HUDEP-2 (cell line): ENCODE measurements at regions not wholly inside any gene's neighbourhood (a gene's known extent, or its start where the extent isn't known, plus 50 kb on each side); places are given as distances from the start of the nearest gene placed in this dataset.
A peak's percentile ranks its signal among the peaks of the same experiment; 100 is the strongest.
"Not testable (repeated sequence)": the region's sequence is repeated elsewhere in the genome, so short reads cannot be mapped to it uniquely, and the experiment has no call there.

ENCODE experiments used
- DNase-seq, 76 experiments: peaks; one replicate each; lab custom pipeline; 2025; ENCODE audit not compliant: unreplicated experiment in 76 of 76; lab: John Stamatoyannopoulos, UW

DNA sequence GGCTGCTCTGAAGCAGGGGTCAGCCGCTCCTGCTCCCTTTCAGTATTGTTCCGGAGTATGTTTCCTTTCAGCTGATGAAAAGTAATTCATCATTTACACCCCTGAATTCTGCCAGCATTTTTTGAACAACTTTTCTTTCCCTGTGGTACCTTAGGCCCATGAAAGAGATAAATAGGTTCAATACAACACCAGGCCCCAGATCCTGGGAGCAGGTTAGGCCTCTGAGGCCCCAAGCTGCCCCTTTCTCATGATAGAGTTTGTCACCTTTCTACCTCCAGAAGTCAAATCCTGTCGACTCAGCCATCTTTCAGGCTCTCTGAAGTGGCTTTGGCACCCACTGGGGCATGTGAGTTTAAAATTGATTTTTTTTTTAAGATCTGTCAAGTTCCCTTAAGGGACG lies 1415.1 kb upstream of the ZEB2 start:
- no peak for DNase-seq

- no peak for DNase-seq
Measured at GRCh38 chr2:145931781-145932395, 1412.0 kb upstream of the ZEB2 start.

DNA sequence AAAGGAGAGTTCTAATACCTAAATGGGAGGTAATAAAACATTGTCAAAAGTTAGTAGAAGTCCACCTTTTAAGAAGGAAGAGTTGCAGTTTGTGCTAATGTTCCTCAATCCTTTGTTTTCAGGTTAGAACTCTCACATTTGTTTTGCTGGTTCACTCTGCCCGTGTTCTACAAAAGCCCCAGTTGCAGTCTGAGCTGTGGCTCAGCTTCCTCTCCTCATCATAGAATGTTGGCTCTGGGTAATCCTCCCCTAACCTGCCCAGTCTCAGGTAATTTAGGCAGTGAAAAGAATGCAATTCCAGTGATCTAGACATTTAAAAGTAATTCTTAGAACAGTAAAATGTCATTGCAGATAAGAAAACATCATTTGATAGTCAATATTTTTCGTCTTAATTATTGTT lies 1410.4 kb upstream of the ZEB2 start:
- DNase-seq: no peak

- DNase-seq: peak in 10 of 76 experiments; percentile 2 to 47 (median 18)
Measured at GRCh38 chr2:145927131-145927950, 1407.4 kb upstream of the ZEB2 start.

- no peak for DNase-seq
Measured at GRCh38 chr2:145925591-145925990, 1405.7 kb upstream of the ZEB2 start.

DNA sequence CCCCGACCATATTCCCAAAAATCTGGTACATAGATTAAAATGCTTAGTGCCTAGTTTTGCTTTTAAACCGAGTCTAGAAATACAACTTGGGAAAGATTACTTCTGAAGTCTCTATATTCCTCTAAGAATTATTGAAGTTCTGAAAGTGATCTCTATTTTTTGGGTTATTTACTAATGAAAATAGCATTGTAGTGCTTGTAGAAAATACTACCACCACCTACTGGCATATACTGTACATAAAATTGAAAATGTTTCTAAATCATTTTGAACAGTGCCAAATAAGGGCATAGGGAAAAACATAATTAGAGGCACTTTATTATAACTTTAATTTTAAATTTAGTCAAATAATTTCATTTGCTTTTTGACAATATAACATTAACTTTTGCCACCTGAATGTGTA lies 1399.6 kb upstream of the ZEB2 start:
- DNase-seq: no peak

- DNase-seq: no peak
Measured at GRCh38 chr2:145918951-145919350, 1399.0 kb upstream of the ZEB2 start.

- DNase-seq: no peak
Measured at GRCh38 chr2:145916799-145917198, 1396.9 kb upstream of the ZEB2 start.

DNA sequence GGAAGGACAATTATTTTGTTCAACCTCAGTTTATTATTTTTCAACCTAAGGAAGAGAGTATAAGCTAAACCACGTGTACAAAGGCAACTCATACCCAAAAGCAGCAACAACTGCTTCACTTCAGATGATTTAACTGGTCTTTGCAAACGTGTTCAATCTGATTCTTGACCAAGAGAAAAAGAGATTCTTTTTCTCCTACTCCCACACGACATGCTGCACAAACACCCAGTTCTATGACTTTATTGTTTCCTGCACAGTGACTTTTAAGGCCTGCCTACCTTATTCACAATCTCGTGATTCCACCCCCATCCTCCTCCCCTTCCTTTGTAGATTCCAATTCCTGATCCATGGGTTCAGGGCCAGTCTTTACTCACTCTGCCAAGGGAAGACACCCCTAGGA lies 1394.8 kb upstream of the ZEB2 start:
- DNase-seq: no peak

DNA sequence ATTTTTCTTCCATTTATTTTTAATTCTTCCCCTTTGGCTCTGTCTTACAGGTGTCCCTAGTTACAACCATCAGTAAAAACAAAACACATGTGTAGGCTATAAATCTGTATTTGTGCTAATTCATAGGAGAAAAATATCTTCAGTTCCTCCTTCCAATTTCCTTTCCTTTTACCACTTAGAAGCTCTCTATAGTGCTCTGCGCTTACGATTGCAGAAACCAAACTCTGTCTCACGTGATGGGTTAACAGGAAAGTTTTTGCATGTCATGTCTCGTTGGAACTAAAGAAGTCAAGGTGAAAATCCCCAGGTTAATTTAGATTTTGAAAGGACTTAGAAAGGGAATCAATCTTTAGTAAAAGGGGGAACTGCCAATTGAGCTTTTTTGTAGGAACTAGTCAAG lies 1390.5 kb upstream of the ZEB2 start:
- DNase-seq: no peak

GRCh38 chr2:145909766-145910165 lies 1389.8 kb upstream of the ZEB2 start:
- DNase-seq: no peak

DNA sequence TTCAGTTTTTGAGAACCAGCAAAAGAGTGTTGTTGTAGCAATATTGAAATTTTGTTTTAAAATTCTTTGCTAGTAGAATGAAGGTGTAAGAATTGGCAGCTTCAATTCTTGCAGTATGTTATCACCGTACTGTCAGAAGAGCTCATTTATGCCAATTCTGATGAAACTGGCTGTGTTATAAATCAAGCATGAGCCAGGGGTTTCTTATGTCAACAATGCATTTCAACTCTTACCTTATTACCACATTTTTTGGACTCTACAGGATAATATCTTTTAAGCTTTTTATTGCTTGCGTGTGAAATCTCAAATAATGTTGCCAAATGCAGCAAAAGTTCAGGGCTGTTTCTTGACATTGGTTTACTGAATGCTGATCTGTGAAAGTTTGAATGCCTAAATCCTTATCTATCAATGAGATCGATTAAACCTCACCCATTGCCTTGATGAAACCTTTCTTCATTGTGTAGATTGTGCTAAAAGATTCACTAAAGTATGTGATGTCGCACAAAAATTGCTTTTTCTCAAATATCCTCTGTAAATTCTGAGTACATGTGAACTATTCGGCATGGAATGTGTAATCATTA lies 1389.3 kb upstream of the ZEB2 start:
- DNase-seq: no peak

DNA sequence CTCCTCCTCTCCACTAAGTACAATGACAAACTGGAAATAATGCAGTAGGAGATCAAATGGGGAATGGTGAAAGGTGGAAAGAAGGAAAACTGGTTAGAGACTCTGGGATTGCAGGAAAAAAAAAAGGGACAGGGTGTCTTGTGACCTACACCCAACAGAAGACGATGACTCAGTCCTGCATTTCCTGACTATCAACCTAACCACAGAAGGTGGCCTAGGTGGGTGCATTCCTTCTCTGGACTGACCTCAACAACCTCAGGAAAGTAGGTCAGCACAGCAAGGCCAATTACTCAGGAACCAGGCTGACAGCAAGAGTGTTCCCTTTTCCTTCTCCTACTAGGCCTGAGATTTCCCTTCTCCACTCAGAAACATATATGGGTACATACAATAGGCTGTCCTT lies 1386.4 kb upstream of the ZEB2 start:
- no peak for DNase-seq

DNA sequence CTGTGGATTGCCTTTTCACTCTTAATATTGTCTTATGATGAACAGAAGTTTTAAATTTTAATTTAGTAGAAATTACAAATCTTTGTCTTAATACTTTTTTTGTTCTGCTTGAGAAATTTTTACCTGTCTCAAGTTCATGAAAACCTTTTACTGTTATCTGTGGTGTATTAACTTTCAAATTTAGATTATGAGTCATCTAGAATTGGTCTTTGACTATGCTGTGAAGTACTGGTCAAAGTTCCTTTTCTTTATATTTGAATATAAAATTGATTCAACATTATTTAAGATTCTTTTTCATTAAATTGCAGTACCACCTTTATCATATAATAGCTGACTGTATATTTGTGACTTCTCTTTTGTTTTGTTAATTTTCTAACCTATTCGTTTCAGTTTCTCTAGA lies 1385.5 kb upstream of the ZEB2 start:
- DNase-seq: no peak

DNA sequence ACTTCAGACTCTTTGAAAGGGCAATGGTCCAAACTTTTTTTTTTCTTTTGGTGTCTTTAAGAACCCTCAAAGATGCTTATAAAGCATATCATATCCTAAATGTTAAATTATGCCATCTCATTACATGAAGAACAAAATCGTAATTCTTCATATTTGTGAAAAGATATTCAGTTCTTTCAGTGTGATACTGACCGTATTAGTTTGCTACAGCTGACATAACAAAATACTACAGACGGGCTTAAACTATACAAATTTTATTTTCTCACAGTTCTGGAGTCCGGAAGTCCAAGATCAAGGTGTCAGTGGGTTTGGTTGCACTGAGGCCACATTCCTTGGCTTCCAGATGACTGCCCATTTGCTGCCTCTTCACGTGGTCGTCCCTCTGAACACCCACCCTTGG lies 1377.2 kb upstream of the ZEB2 start:
- no peak for DNase-seq

- no peak for DNase-seq
Measured at GRCh38 chr2:145887915-145888314, 1368.0 kb upstream of the ZEB2 start.

- not testable (repeated sequence) for DNase-seq
Measured at GRCh38 chr2:145880997-145881396, 1361.1 kb upstream of the ZEB2 start.

DNA sequence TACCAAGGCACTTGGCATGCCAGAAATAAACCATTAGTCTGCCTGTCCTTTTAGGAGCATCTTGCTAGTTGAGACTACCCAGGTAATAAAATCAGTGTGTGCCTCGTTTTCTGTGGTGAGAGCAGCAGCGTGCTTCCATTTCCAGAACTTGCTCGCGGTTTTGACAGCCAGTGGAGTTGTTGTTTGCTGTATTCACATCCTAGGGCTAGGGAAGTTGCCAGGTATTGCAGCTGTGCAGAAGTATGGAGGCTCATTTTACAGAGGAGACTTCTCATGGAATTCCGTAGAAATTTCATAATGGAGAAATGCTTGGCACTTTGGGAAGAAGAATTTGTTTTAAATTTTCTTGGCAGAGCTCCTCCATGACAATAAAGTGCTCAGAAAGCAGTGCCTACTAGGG lies 1355.1 kb upstream of the ZEB2 start:
- no peak for DNase-seq

DNA sequence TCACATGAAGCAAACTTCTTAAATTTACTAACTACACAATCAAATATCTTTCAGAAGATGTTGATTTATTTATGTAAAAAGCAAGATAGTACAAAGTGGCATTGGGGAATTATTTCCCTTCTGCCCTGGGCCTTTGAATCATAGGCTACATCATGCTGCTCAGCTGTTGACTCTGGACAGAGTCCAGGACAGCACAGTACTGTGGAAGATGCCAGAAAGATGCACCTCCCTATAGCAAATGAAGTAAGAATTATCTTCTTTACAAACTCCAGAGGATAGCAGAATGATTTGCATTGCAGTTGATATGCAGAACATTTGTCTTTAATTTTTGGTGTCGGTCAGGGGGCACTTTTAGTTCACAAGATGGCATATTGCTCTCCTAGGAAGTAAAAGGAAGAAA lies 1354.5 kb upstream of the ZEB2 start:
- DNase-seq: no peak

- no peak for DNase-seq
Measured at GRCh38 chr2:145864501-145864900, 1344.6 kb upstream of the ZEB2 start.

GRCh38 chr2:145861940-145862339 lies 1342.0 kb upstream of the ZEB2 start:
- DNase-seq: no peak

- no peak for DNase-seq
Measured at GRCh38 chr2:145860083-145860482, 1340.2 kb upstream of the ZEB2 start.
